ENCODE measurements at regions not wholly inside any gene's neighbourhood (a gene's known extent, or its start where the extent isn't known, plus 50 kb on each side); places are given as distances from the start of the nearest gene placed in this dataset.

DNA sequence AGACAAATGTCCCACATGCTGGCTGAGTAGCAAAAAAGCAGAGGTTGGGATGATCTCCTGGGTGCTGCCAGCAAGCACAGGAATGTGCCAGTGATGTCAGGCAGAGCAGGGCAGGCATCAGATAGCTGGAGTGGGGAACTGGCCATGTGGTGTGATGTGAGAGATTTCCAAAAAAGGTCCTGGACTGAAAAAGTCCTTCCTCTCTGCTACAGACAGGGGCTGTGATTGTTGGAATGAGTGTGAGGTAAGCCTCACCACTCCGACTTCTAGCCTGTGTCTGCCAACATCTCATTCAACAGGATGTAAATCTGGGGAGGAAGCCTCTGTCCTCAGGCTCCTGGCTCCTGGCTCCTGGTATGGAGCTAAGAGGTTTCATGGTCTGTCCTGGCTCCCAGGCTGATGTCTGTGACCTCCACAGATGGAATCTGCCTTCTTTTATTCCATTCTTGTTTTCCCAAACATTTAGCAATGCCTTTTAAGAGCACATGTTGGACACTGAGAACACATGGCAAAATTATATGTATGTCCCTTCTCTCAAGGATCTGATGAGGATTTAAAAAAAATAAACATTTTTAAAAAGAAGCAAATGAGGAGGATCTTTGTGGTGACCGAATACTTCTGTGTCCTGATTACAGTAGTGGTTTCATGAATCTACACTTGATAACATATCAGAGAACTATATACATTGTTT lies 50.1 kb upstream of the STK38L start:
- no peak overlapping the region for H3K4me3 ChIP-seq (ENCODE audit: insufficient read length, low read depth)
- no peak overlapping the region for H3K9ac ChIP-seq (ENCODE audit: insufficient read length, low read depth)
- TF ChIP-seq SUZ12 (IDR thresholded peaks at IDR 0.05; ENCODE audit: extremely low read depth, insufficient read depth, insufficient read length) (no peak), YY1 (IDR thresholded peaks at IDR 0.05; ENCODE audit: insufficient read depth, insufficient read length) (no peak), ZNF274 (IDR thresholded peaks at IDR 0.05; ENCODE audit: low read depth, low read length) (no peak)

More for the DNA sequence above, 50.1 kb upstream of the STK38L start:
- no peaks in the 10 kb centered on the region for H3K36me3 ChIP-seq (ENCODE audit: insufficient read depth, insufficient read length, low read length)
- no peaks in the 10 kb centered on the region for H3K9me3 ChIP-seq (ENCODE audit: insufficient read depth, low read length)
- H3K4me1 ChIP-seq (ENCODE audit: insufficient read depth, insufficient read length): no peaks in the 10 kb centered on the region
- H3K27me3 ChIP-seq (ENCODE audit: insufficient read depth, insufficient read length): no peaks in the 10 kb centered on the region
- DNase-seq (ENCODE audit: low read depth, low spot score): no peak

Measured in NT2/D1 (cell line).